SK-N-MC (cell line): ENCODE measurements at regions not wholly inside any gene's neighbourhood (a gene's known extent, or its start where the extent isn't known, plus 50 kb on each side); places are given as distances from the start of the nearest gene placed in this dataset.
"Not testable (repeated sequence)": the region's sequence is repeated elsewhere in the genome, so short reads cannot be mapped to it uniquely, and the experiment has no call there.

ENCODE experiments used
- EZH2 ChIP-seq: fragments of 200-600 bp; sonication (generic); IDR thresholded peaks from one replicate; pipeline ENCODE4 v1.6.1; 2017; ENCODE audit warnings: antibody characterized with exemption
- FOXP2 ChIP-seq: optimal IDR thresholded peaks from 2 replicates; pipeline ENCODE3; 2011; ENCODE audit warnings: mild to moderate bottlenecking, moderate library complexity; ENCODE audit not compliant: insufficient read depth; ENCODE audit errors: extremely low read length, control extremely low read depth
- POLR2AphosphoS5 ChIP-seq: IDR thresholded peaks from 2 replicates; pipeline ENCODE4 v1.6.1; 2012; ENCODE audit warnings: mild to moderate bottlenecking, low read depth, low read length, borderline replicate concordance

GRCh38 chr5:27095761-27096160 lies 57.4 kb upstream of the CDH9 start:
- TF ChIP-seq POLR2AphosphoS5, EZH2, FOXP2: not testable (repeated sequence)
